ENCODE measurements at regions not wholly inside any gene's neighbourhood (a gene's known extent, or its start where the extent isn't known, plus 50 kb on each side); places are given as distances from the start of the nearest gene placed in this dataset.

DNA sequence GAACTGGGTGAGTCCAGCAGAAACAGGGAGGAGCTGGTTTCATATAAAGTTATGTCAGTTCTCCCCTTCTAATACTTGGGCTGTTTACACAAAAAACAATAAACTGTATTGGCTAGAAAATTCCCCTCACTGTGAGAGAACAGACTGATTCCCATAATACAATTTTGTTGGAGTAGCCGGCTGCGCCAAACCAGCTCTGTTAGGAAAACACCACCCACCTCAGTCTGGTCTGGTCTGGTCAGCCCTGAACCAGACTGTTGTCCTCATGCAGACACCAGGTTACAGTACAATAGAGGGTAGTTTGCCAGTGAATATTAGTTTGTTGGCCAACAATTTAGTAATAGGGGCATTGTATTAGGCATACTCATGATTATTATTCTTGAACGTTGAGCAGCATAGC, 356.4 kb downstream of the EFNA5 start:
- Histone ChIP-seq H3K27ac (ENCODE audit: low read depth, low read length) (no peak overlapping the region), H3K27me3 (ENCODE audit: insufficient read depth, low read length) (no peaks in the 10 kb centered on the region), H3K36me3 (ENCODE audit: control insufficient read depth in 1 of 2, insufficient read depth in 2 of 2, low read length in 2 of 2) (no peaks in the 10 kb centered on the region), H2AFZ (ENCODE audit: low read depth, low read length, poor library complexity, severe bottlenecking) (no peak overlapping the region), H3K4me2 (ENCODE audit: low read length) (no peak overlapping the region), H3K9me3 (ENCODE audit: control insufficient read depth in 1 of 2, insufficient read depth in 1 of 2, low read depth in 1 of 2, low read length in 2 of 2) (no peaks in the 10 kb centered on the region), H3K9ac (ENCODE audit: low read length) (no peak overlapping the region), H3K4me1 (ENCODE audit: control insufficient read depth in 1 of 2, insufficient read depth in 2 of 2, low read length in 2 of 2) (no peaks in the 10 kb centered on the region), H3K79me2 (ENCODE audit: insufficient read depth, low read length) (no peaks in the 10 kb centered on the region), H3K9me2 (ENCODE audit: insufficient read depth) (no peaks in the 10 kb centered on the region), H4K20me1 (ENCODE audit: insufficient read depth) (no peaks in the 10 kb centered on the region; the same call in 1 of the 2 replicates), H3K4me3 (replicated peaks in 1 of 2; ENCODE audit: low read depth in 1 of 2, low read length in 2 of 2) (no peak overlapping the region)
- DNase-seq (ENCODE audit: low read depth, low spot score) (no peak), ATAC-seq (no peak)
- ChIA-PET RAD21 (ENCODE audit: low non-redundant PET in 1 of 2, low total read pairs in 2 of 2, uncharacterized antibody in 2 of 2, unreplicated experiment in 2 of 2) (no interaction called here), POLR2A (no interaction called here), CTCF (no interaction called here)
- no peak for TF ChIP-seq YY1 (IDR thresholded peaks at IDR 0.05; ENCODE audit: extremely low read depth, insufficient replicate concordance, low read depth, low read length)
- no peak for TF ChIP-seq TCF7L2 (IDR thresholded peaks at IDR 0.05; ENCODE audit: borderline replicate concordance, extremely low read depth, insufficient read depth, insufficient read length)
- no peak for TF ChIP-seq EGR1 (IDR thresholded peaks at IDR 0.05; ENCODE audit: low read depth)
- TF ChIP-seq POLR2A (IDR thresholded peaks at IDR 0.05; ENCODE audit: borderline replicate concordance, extremely low read depth, insufficient read depth, insufficient read length): no peak
- TF ChIP-seq, protein P1, sequence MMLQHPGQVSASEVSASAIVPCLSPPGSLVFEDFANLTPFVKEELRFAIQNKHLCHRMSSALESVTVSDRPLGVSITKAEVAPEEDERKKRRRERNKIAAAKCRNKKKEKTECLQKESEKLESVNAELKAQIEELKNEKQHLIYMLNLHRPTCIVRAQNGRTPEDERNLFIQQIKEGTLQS (IDR thresholded peaks at IDR 0.05): no peak
- TF ChIP-seq, protein P2, sequence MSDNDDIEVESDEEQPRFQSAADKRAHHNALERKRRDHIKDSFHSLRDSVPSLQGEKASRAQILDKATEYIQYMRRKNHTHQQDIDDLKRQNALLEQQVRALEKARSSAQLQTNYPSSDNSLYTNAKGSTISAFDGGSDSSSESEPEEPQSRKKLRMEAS (IDR thresholded peaks at IDR 0.05): no peak
- TF ChIP-seq, protein P3, sequence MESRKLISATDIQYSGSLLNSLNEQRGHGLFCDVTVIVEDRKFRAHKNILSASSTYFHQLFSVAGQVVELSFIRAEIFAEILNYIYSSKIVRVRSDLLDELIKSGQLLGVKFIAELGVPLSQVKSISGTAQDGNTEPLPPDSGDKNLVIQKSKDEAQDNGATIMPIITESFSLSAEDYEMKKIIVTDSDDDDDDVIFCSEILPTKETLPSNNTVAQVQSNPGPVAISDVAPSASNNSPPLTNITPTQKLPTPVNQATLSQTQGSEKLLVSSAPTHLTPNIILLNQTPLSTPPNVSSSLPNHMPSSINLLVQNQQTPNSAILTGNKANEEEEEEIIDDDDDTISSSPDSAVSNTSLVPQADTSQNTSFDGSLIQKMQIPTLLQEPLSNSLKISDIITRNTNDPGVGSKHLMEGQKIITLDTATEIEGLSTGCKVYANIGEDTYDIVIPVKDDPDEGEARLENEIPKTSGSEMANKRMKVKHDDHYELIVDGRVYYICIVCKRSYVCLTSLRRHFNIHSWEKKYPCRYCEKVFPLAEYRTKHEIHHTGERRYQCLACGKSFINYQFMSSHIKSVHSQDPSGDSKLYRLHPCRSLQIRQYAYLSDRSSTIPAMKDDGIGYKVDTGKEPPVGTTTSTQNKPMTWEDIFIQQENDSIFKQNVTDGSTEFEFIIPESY (IDR thresholded peaks at IDR 0.05; ENCODE audit: extremely low read depth, insufficient replicate concordance, low read length): no peak
- TF ChIP-seq, protein P4, sequence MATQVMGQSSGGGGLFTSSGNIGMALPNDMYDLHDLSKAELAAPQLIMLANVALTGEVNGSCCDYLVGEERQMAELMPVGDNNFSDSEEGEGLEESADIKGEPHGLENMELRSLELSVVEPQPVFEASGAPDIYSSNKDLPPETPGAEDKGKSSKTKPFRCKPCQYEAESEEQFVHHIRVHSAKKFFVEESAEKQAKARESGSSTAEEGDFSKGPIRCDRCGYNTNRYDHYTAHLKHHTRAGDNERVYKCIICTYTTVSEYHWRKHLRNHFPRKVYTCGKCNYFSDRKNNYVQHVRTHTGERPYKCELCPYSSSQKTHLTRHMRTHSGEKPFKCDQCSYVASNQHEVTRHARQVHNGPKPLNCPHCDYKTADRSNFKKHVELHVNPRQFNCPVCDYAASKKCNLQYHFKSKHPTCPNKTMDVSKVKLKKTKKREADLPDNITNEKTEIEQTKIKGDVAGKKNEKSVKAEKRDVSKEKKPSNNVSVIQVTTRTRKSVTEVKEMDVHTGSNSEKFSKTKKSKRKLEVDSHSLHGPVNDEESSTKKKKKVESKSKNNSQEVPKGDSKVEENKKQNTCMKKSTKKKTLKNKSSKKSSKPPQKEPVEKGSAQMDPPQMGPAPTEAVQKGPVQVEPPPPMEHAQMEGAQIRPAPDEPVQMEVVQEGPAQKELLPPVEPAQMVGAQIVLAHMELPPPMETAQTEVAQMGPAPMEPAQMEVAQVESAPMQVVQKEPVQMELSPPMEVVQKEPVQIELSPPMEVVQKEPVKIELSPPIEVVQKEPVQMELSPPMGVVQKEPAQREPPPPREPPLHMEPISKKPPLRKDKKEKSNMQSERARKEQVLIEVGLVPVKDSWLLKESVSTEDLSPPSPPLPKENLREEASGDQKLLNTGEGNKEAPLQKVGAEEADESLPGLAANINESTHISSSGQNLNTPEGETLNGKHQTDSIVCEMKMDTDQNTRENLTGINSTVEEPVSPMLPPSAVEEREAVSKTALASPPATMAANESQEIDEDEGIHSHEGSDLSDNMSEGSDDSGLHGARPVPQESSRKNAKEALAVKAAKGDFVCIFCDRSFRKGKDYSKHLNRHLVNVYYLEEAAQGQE (IDR thresholded peaks at IDR 0.05; ENCODE audit: low read depth): no peak
- no peak for TF ChIP-seq JUND (IDR thresholded peaks at IDR 0.05)
- no peak for TF ChIP-seq SIN3A (IDR thresholded peaks at IDR 0.05; ENCODE audit: low read depth)
- no peak for TF ChIP-seq ZNF274 (IDR thresholded peaks at IDR 0.05; ENCODE audit: low read depth, low read length)
- TF ChIP-seq EZH2 (IDR thresholded peaks at IDR 0.05): no peak
- no peak for TF ChIP-seq EZH2phosphoT487 (IDR thresholded peaks at IDR 0.05; ENCODE audit: borderline replicate concordance)
- BruUV-seq (replicated peaks): no TSS peak
- intact Hi-C loops (cut with micrococcal nuclease): no loop called here

Data from HCT116 (cell line).